ENCODE measurements at regions not wholly inside any gene's neighbourhood (a gene's known extent, or its start where the extent isn't known, plus 50 kb on each side); places are given as distances from the start of the nearest gene placed in this dataset.
"Not testable (repeated sequence)": the region's sequence is repeated elsewhere in the genome, so short reads cannot be mapped to it uniquely, and the experiment has no call there.

- intact Hi-C loops (cut with micrococcal nuclease; ENCODE audit: unreplicated experiment) = no loop called here
- DNase-seq = no peak
- BruUV-seq (replicated peaks) = no TSS peak
- Mint-ChIP-seq H3K27ac (ENCODE audit: unreplicated experiment) (no peak overlapping the region), H3K4me1 (ENCODE audit: low read depth, unreplicated experiment) (no peaks in the 10 kb centered on the region), H3K4me3 (ENCODE audit: low read depth, unreplicated experiment) (no peak overlapping the region), H3K36me3 (ENCODE audit: insufficient read depth, unreplicated experiment) (no peaks in the 10 kb centered on the region), H3K27me3 (ENCODE audit: unreplicated experiment) (no peaks in the 10 kb centered on the region), H3K9me3 (ENCODE audit: low read depth, unreplicated experiment) (peaks cover 2% of the 10 kb centered on the region)
- CTCF ChIA-PET = no interaction called here
- TF ChIP-seq CTCF (IDR thresholded peaks at IDR 0.05; ENCODE audit: unreplicated experiment) = no peak
Measured at GRCh38 chr2:71962911-71963694, 184.6 kb downstream of the CYP26B1 start.

- H3K4me1 Mint-ChIP-seq (ENCODE audit: low read depth, unreplicated experiment) = no peaks in the 10 kb centered on the region
- BruUV-seq (replicated peaks) = no TSS peak
- H3K4me3 Mint-ChIP-seq (ENCODE audit: low read depth, unreplicated experiment) = no peak overlapping the region
- no peaks in the 10 kb centered on the region for H3K27me3 Mint-ChIP-seq (ENCODE audit: unreplicated experiment)
- intact Hi-C loops (cut with micrococcal nuclease; ENCODE audit: unreplicated experiment) = no loop called here
- CTCF ChIA-PET = interaction anchor here (0.7 kb wide), 1 partner anchor 609 kb away, joined by 4 read pairs; no protein-coding TSS in a partner anchor
- no peak for TF ChIP-seq CTCF (IDR thresholded peaks at IDR 0.05; ENCODE audit: unreplicated experiment)
- H3K27ac Mint-ChIP-seq (ENCODE audit: unreplicated experiment) = no peak overlapping the region
- no peaks in the 10 kb centered on the region for H3K36me3 Mint-ChIP-seq (ENCODE audit: insufficient read depth, unreplicated experiment)
- no peak for DNase-seq
- H3K9me3 Mint-ChIP-seq (ENCODE audit: low read depth, unreplicated experiment) = peaks cover 2% of the 10 kb centered on the region
Measured at GRCh38 chr2:71962350-71962749, 185.3 kb downstream of the CYP26B1 start.

- intact Hi-C loops (cut with micrococcal nuclease; ENCODE audit: unreplicated experiment) = no loop called here
- H3K4me1 Mint-ChIP-seq (ENCODE audit: low read depth, unreplicated experiment) = no peaks in the 10 kb centered on the region
Measured at GRCh38 chr2:71961289-71962027, 186.2 kb downstream of the CYP26B1 start.

GRCh38 chr2:71959494-71959893, 188.2 kb downstream of the CYP26B1 start:
- H3K36me3 Mint-ChIP-seq (ENCODE audit: insufficient read depth, unreplicated experiment) = no peaks in the 10 kb centered on the region
- H3K27me3 Mint-ChIP-seq (ENCODE audit: unreplicated experiment) = no peaks in the 10 kb centered on the region
- H3K9me3 Mint-ChIP-seq (ENCODE audit: low read depth, unreplicated experiment) = peaks cover 2% of the 10 kb centered on the region
- CTCF ChIA-PET = no interaction called here
- no peak overlapping the region for H3K27ac Mint-ChIP-seq (ENCODE audit: unreplicated experiment)
- no peaks in the 10 kb centered on the region for H3K4me1 Mint-ChIP-seq (ENCODE audit: low read depth, unreplicated experiment)
- BruUV-seq (replicated peaks) = no TSS peak
- no peak overlapping the region for H3K4me3 Mint-ChIP-seq (ENCODE audit: low read depth, unreplicated experiment)
- DNase-seq = no peak
- TF ChIP-seq CTCF (IDR thresholded peaks at IDR 0.05; ENCODE audit: unreplicated experiment) = no peak
- intact Hi-C loops (cut with micrococcal nuclease; ENCODE audit: unreplicated experiment) = no loop called here

More at GRCh38 chr2:71961289-71962027, 186.2 kb downstream of the CYP26B1 start:
- Mint-ChIP-seq H3K27ac (ENCODE audit: unreplicated experiment) (no peak overlapping the region), H3K4me3 (ENCODE audit: low read depth, unreplicated experiment) (no peak overlapping the region), H3K27me3 (ENCODE audit: unreplicated experiment) (no peaks in the 10 kb centered on the region), H3K9me3 (ENCODE audit: low read depth, unreplicated experiment) (peaks cover 2% of the 10 kb centered on the region), H3K36me3 (ENCODE audit: insufficient read depth, unreplicated experiment) (no peaks in the 10 kb centered on the region)
- CTCF ChIA-PET = interaction anchor here (0.7 kb wide), 1 partner anchor 610 kb away, joined by 4 read pairs; no protein-coding TSS in a partner anchor
- DNase-seq = no peak
- TF ChIP-seq CTCF (IDR thresholded peaks at IDR 0.05; ENCODE audit: unreplicated experiment) = no peak
- no TSS peak for BruUV-seq (replicated peaks)

- intact Hi-C loops (cut with micrococcal nuclease; ENCODE audit: unreplicated experiment); CTCF ChIA-PET; H3K4me3 Mint-ChIP-seq (ENCODE audit: low read depth, unreplicated experiment); H3K27me3 Mint-ChIP-seq (ENCODE audit: unreplicated experiment); H3K9me3 Mint-ChIP-seq (ENCODE audit: low read depth, unreplicated experiment); BruUV-seq (replicated peaks); H3K27ac Mint-ChIP-seq (ENCODE audit: unreplicated experiment); DNase-seq; H3K36me3 Mint-ChIP-seq (ENCODE audit: insufficient read depth, unreplicated experiment); H3K4me1 Mint-ChIP-seq (ENCODE audit: low read depth, unreplicated experiment): not testable (repeated sequence)
Measured at GRCh38 chr2:71958426-71958825, 189.2 kb downstream of the CYP26B1 start.

Measured in Calu3 (cell line).